Aorta (tissue), 5 donors: ENCODE measurements at regions not wholly inside any gene's neighbourhood (a gene's known extent, or its start where the extent isn't known, plus 50 kb on each side); places are given as distances from the start of the nearest gene placed in this dataset.

Experiments used
- ATAC-seq: fragments of 200-7000 bp; cut with Tn5 transposase; one replicate; pipeline ENCODE4 v1.9.1; 2022; ENCODE audit warnings: moderate library complexity; ENCODE audit not compliant: low FRiP score
- DNase-seq, 2 donors: peaks; one replicate each; pipeline ENCODE4 v3.0.0-alpha.2; 2020
- H3K27ac ChIP-seq, 2 donors: one replicate each; pipeline ENCODE4 v1.5.1; 2013; ENCODE audit warnings: low read length in 2 of 2, mild to moderate bottlenecking in 2 of 2, moderate library complexity in 2 of 2, control low read depth in 1 of 2, inconsistent platforms in 1 of 2, low read depth in 1 of 2
- H3K27me3 ChIP-seq, 2 donors: one replicate each; pipeline ENCODE4 v1.6.1; 2013; ENCODE audit warnings: control low read depth in 1 of 2, low read length in 1 of 2, mild to moderate bottlenecking in 1 of 2, moderate library complexity in 1 of 2; ENCODE audit not compliant: insufficient read depth in 2 of 2, control insufficient read depth in 1 of 2
- H3K36me3 ChIP-seq, 2 donors: one replicate each; pipeline ENCODE4 v1.6.1; 2013; ENCODE audit warnings: control low read depth in 1 of 2, low read length in 1 of 2, mild to moderate bottlenecking in 1 of 2; ENCODE audit not compliant: insufficient read depth in 2 of 2, control insufficient read depth in 1 of 2
- H3K4me1 ChIP-seq, 2 donors: one replicate each; pipeline ENCODE4 v1.6.1; 2013; ENCODE audit warnings: low read length in 2 of 2, control low read depth in 1 of 2, mild to moderate bottlenecking in 1 of 2, moderate library complexity in 1 of 2; ENCODE audit not compliant: insufficient read depth in 2 of 2, control insufficient read depth in 1 of 2
- H3K4me3 ChIP-seq, 2 donors: one replicate each; pipeline ENCODE4 v1.5.1; 2013; ENCODE audit warnings: low read length in 2 of 2, control low read depth in 1 of 2, mild to moderate bottlenecking in 1 of 2
- H3K9me3 ChIP-seq: one replicate; pipeline ENCODE4 v1.6.1; 2013; ENCODE audit warnings: mild to moderate bottlenecking, low read length; ENCODE audit not compliant: control insufficient read depth
- WGBS, 2 donors: extraction: QIAGEN DNeasy Blood & Tissue Kit; methylation state at CpG; one replicate each; pipeline ENCODE4 v1.1.7; 2013; 5-methylcytosine and 5-hydroxymethylcytosine counted together
- intact Hi-C, 2 donors: fragments of 100-400 bp; cut with DNase I; formaldehyde crosslinking; loops; one replicate each; pipeline versions ENCODE4 v1.14.2 to v1.15.0; 2022
- donor health status: healthy with polysubstance abuse.
- donor health status: Bipolar disorder and iron deficiency.
- donor health status: DM: no; HTN: no; CAD: no.
- donor health status: DM: no; HTN: no; CAD: no.
- donor health status: DM: yes; HTN: yes; CAD: no.

DNA sequence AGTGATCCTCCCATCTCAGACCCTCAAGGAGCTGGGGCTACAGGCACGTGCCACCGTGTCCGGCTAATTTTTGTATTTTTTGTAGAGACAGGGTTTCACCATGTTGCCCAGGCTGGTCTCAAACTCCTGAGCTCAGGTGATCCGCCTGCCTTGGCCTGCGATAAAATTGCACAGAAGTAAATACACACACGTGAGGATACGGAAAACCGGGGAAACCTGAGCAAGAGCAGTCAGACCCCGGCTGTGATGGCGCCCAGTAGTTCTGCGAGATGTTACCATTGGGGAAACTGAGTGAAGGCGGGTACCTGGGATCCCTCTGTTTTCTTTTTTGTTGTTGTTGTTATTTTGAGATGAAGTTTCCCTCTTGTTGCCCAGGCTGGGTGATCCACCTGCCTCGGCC, 114.9 kb downstream of the C9orf50 start:
- H3K4me1 ChIP-seq: no peaks in the 10 kb centered on the region
- no peak overlapping the region for H3K4me3 ChIP-seq

DNA sequence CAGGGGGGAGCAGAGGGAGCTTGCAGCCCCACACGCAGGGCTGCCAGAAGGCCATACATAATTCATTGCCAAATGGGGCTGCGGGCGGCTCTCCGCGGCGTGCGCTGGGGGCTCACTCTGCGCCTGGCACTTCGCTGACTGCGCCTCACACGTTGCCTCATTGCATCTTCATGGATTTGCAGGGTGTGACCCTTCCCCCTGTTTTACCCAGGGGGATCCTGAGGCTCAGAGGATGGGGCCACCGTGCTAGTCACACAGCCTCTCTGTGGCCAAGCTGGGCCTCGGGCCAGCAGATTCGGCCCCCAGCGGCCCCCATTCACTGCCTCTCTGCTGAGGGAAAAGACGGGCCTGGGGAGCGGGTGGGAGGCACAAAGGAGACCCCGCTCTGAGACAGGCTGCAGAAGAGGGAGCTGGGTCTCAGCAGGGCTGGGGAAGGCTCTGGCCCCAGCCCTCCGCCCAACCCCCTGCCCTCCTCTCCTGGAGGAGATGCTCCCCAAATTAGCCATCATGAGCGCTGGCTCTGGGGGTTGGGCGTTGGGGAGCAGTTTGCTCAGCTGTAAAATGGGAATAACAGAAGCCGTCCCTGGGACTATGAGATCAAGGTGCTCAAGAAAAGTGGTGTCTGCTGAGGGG, 115.5 kb downstream of the C9orf50 start:
- Histone ChIP-seq H3K27ac (no peak overlapping the region), H3K4me1 (no peaks in the 10 kb centered on the region), H3K27me3 (no peaks in the 10 kb centered on the region), H3K36me3 (no peaks in the 10 kb centered on the region), H3K9me3 (peaks cover under 1% of the 10 kb centered on the region), H3K4me3 (no peak overlapping the region)
- ATAC-seq (no peak), DNase-seq (no peak)
- WGBS, 2 donors: 77% methylated on average over 21 to 22 of the region's 22 CpGs
- intact Hi-C loops: no loop called here

More for the DNA sequence above, 114.9 kb downstream of the C9orf50 start:
- no peaks in the 10 kb centered on the region for H3K27me3 ChIP-seq
- WGBS, 2 donors: 88 to 95% methylated on average over 13 of the region's 13 CpGs
- peaks cover 2% of the 10 kb centered on the region for H3K9me3 ChIP-seq
- intact Hi-C loops: no loop called here
- DNase-seq (no peak), ATAC-seq (no peak)
- H3K27ac ChIP-seq: no peak overlapping the region
- H3K36me3 ChIP-seq: no peaks in the 10 kb centered on the region

DNA sequence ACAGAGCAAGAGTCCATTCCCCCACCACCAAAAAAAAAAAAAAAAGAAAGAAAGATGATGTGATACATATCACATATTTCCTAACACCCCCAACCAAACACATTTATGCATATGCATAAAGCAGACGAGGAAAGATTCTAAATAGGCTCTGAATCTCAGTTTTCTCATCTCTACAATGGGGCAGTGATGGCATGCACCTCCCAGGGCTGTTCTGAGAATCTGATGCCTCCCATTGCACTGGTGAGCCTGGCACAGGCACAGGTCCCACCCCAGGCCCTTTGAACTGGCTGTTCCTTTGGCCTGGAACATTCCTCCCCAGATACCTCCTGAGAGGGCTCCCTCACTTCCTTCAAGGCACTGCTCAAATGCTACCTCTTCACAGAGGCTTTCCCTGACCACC, 116.5 kb downstream of the C9orf50 start:
- no peaks in the 10 kb centered on the region for H3K4me1 ChIP-seq
- intact Hi-C loops: loop anchor here in 1 of 2 donors (5.0 kb wide), 1 partner anchor 43 kb away; no protein-coding TSS in a partner anchor
- H3K27ac ChIP-seq: no peak overlapping the region
- ATAC-seq (no peak), DNase-seq (no peak)
- no peaks in the 10 kb centered on the region for H3K9me3 ChIP-seq
- no peaks in the 10 kb centered on the region for H3K27me3 ChIP-seq
- no peaks in the 10 kb centered on the region for H3K36me3 ChIP-seq
- 78 to 86% methylated on average over 1 of the region's 1 CpG for WGBS, 2 donors
- H3K4me3 ChIP-seq: no peak overlapping the region

DNA sequence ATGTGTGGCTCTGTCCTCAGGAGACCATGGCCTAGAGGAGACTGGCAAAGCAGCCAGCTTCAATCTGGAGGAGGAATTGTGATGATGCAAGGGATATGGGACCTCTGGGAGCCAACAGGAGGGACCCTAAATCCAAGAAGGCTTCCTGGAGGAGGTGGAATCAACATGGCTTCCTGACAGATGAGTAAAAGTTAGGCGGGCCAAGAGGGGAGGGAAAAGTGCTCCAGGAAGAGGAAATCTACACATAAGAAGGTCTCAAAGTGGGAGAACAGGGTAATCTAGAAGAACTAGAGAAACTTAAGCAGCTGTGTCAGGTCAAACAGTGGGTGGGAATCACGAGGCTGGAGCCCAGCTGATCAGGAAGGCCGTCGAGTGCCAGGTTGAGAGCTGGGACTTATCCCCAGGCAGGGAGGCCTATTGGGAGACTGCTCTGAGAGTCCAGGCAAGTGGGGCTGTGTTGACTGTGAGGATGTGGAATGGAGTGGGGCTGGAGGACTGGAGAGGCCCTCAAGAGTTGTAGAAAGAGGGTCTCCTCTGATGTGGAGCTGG, 119.1 kb downstream of the C9orf50 start:
- H3K27ac ChIP-seq: no peak overlapping the region
- intact Hi-C loops: loop anchor here (2.0 to 5.0 kb wide), 2 partner anchors 45 to 47 kb away; no protein-coding TSS in a partner anchor

DNA sequence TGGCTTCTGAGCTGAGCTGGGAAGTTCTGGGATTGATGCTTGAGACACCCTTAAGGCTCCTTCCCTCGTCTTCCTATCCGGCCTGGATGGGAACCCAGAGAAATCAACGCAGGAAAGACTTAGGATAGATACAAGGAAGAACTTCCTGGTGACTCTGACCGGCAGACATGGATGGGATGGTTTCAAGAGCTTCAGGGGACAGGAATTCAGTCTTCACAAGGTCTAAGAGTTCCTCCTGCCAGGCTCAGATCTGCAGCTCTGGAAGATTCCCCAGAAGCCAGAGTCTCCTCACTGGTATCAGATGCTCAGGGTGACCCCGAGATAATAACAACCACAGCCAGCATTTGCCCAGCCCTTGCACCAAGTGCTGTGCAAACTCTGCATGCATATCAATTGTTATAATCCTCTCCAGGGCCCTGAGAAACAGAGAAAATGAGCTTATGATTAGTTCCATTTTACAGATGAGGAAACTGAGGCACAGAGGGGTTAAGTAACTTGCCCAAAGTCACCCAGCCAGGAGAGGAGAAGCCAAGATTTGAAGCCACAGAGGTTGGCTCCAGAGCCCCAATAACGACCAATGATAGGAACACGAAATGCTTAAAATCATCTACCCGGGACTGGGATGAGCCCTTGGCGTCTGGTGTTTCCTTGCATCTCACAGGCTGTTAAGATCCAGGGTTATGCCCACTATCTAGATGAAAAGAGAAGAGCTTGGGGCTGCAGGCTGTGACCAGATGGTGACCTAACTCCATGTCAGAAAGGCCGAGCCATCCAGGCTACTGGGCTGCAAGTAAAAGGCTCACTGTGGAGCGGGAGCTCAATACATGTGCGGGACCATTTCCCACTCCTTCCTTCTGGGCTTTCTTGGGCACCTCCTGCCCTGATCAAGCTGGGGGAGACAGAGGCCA, 119.8 kb downstream of the C9orf50 start:
- 71 to 74% methylated on average over 12 of the region's 12 CpGs for WGBS, 2 donors
- Histone ChIP-seq H3K27me3 (no peaks in the 10 kb centered on the region), H3K4me1 (no peaks in the 10 kb centered on the region), H3K4me3 (no peak overlapping the region), H3K27ac (peak overlapping the region; percentile 10 to 82), H3K36me3 (no peaks in the 10 kb centered on the region), H3K9me3 (no peaks in the 10 kb centered on the region)
- ATAC-seq (no peak), DNase-seq (no peak)
- intact Hi-C loops: loop anchor here (2.0 to 5.0 kb wide), 2 partner anchors 46 to 48 kb away; no protein-coding TSS in a partner anchor

More for the DNA sequence above, 119.1 kb downstream of the C9orf50 start:
- no peak overlapping the region for H3K4me3 ChIP-seq
- ATAC-seq (no peak), DNase-seq (no peak)
- no peaks in the 10 kb centered on the region for H3K9me3 ChIP-seq
- no peaks in the 10 kb centered on the region for H3K4me1 ChIP-seq
- WGBS, 2 donors: 62 to 71% methylated on average over 4 of the region's 4 CpGs
- H3K36me3 ChIP-seq: no peaks in the 10 kb centered on the region
- H3K27me3 ChIP-seq: no peaks in the 10 kb centered on the region

DNA sequence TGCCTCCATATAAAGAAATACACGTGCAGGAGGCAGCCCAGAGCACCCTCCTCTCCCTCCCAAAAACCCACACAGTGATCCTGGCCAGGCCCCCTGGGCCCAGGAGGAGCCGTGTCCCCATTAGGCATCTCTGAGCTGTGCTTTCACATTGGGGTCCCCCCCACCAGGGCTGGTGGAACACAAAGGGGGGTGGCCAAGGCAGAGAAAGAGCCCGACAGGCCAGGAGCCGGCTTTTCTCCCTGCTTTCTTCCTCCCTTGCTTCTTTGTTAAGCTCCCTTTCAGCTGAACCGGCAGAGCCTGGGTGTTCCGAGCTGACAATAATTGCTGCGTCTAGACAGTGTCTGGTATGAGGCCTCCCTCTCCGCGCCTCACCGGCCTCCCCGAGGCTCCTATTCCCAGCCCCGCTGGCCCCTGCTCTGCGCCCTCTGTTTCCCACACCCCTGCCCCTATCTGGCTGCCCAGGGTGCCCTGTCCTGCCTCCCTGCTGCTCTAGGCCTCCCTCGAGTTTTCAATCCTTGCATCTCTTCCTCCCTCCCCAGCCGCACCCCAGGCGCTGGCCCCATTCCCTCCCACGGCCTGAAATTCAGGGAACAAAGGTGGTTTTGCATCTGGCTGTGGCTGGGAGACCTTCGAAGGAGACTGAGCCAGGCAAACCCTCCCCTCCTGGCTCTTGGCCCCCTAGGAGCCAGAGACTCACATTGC, 120.6 kb downstream of the C9orf50 start:
- H3K4me3 ChIP-seq: no peak overlapping the region
- no peak for DNase-seq
- 5 to 11% methylated on average over 17 to 18 of the region's 18 CpGs for WGBS, 2 donors

DNA sequence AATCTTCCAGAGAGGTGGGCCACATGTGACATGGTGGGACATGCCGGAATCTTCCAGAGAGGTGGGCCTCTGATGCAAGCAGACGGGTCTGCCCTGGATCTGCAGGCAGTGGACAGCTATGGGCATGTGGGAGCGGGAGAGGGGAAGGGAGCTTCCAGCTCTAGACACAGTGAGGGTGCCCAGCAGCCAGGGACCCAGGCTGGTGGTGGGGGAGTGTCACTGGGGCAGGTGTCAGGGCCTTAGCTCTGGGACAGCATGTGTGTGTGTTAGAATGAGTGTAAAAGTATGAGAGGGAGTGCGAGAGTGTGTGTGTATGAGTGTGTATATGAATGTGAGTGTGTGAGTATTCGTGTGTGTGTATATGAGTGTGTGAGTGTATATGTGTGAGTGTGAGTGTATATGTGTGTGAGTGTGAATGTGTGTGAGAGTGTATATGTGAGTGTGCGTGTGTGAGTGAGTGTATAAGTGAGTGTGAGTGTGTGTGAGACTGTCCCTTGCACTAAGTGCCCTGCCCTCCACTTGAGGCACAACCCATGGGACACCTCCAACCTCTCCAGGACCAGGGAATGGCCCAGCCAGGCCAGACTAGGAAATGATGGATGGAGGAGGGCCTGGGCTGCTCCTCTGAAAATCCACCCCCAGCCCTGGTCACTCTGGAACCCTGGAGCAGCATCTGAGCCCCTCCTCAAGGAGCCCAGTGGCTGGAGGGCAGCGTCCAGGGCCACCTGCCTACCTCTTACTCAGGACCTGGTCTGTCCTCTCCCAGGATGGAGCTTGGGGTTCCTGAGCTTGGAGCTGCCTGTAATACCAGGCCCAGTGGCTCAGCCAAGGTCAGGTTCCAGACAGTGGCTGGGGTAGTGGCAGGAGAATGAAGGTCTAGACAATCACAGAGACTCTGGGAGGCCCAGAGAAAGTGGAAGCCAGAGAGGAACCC, 122.2 kb downstream of the C9orf50 start:
- no peaks in the 10 kb centered on the region for H3K36me3 ChIP-seq
- intact Hi-C loops: loop anchor here (2.0 to 5.0 kb wide), 3 partner anchors 109 to 360 kb away; no protein-coding TSS in a partner anchor

More for the DNA sequence above, 120.6 kb downstream of the C9orf50 start:
- Histone ChIP-seq H3K36me3 (no peaks in the 10 kb centered on the region), H3K4me1 (no peaks in the 10 kb centered on the region), H3K9me3 (no peaks in the 10 kb centered on the region), H3K27me3 (no peaks in the 10 kb centered on the region), H3K27ac (peak overlapping the region; percentile 10 to 82)
- no peak for ATAC-seq
- intact Hi-C loops: loop anchor here (2.0 to 5.0 kb wide), 2 partner anchors 47 to 48 kb away; no protein-coding TSS in a partner anchor

More for the DNA sequence above, 122.2 kb downstream of the C9orf50 start:
- Histone ChIP-seq H3K27me3 (no peaks in the 10 kb centered on the region), H3K4me1 (no peaks in the 10 kb centered on the region), H3K27ac (peak overlapping the region; percentile 89 to 97), H3K4me3 (peak overlapping the region in 1 of 2 donors; percentile 1), H3K9me3 (no peaks in the 10 kb centered on the region)
- DNase-seq: peak in 1 of 2 donors; percentile 53
- 44 to 46% methylated on average over 7 of the region's 7 CpGs for WGBS, 2 donors
- no peak for ATAC-seq
